ENCODE measurements at regions not wholly inside any gene's neighbourhood (a gene's known extent, or its start where the extent isn't known, plus 50 kb on each side); places are given as distances from the start of the nearest gene placed in this dataset.

DNA sequence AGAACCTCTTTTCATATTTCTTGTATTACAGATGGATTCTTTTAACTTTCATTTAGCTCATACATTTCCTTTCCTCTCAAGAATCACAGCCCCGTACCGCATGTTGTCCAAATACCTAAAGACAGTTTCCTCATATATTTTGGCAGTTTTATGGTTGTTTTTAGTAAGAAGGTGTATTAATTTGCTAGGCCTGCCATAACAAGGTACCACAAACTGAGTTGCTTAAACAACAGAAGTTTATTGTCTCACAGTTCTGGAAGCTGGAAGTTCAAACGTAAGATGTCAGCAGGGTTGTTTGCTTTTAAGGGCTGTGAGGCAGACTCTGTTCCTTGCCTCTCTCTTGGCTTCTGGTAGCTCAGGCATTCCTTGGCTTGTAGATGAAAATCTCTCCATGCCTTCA lies 343.2 kb upstream of the TNP1 start:
- Histone ChIP-seq H3K4me1 (no peaks in the 10 kb centered on the region), H3K27ac (no peak overlapping the region), H3K9me3 (no peaks in the 10 kb centered on the region), H3K27me3 (no peaks in the 10 kb centered on the region), H3K36me3 (ENCODE audit: low read depth, missing control alignments) (no peaks in the 10 kb centered on the region), H3K4me3 (no peak overlapping the region)
- intact Hi-C loops (cut with DNase I; ENCODE audit: low total_unique reads), result no loop called here
- TF ChIP-seq, protein P1, sequence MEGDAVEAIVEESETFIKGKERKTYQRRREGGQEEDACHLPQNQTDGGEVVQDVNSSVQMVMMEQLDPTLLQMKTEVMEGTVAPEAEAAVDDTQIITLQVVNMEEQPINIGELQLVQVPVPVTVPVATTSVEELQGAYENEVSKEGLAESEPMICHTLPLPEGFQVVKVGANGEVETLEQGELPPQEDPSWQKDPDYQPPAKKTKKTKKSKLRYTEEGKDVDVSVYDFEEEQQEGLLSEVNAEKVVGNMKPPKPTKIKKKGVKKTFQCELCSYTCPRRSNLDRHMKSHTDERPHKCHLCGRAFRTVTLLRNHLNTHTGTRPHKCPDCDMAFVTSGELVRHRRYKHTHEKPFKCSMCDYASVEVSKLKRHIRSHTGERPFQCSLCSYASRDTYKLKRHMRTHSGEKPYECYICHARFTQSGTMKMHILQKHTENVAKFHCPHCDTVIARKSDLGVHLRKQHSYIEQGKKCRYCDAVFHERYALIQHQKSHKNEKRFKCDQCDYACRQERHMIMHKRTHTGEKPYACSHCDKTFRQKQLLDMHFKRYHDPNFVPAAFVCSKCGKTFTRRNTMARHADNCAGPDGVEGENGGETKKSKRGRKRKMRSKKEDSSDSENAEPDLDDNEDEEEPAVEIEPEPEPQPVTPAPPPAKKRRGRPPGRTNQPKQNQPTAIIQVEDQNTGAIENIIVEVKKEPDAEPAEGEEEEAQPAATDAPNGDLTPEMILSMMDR (IDR thresholded peaks at IDR 0.05), result no peak
- no peak for TF ChIP-seq POLR2A (IDR thresholded peaks at IDR 0.05)
- DNase-seq, result no peak
- 93% methylated on average over 3 of the region's 3 CpGs for WGBS, 2 donors

DNA sequence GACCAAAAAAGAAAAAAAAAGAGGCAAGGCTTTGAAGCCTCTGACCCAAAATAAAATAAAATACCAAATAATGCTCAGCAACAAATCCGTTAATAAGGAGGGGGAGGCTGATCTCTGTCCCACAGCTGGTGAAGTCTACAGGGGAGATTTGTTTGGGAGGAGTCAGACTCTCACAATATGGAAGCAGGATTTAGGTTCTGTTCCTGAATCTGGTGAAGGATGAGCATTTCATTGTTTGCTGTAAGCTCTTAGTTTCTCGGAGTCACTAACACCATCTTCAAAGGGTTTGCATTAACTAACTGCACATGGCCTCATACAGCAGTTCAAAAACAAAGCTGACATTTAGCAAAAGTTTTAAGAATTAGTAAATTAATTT lies 339.4 kb upstream of the TNP1 start:
- WGBS, 2 donors, result 84 to 87% methylated on average over 2 of the region's 2 CpGs

DNA sequence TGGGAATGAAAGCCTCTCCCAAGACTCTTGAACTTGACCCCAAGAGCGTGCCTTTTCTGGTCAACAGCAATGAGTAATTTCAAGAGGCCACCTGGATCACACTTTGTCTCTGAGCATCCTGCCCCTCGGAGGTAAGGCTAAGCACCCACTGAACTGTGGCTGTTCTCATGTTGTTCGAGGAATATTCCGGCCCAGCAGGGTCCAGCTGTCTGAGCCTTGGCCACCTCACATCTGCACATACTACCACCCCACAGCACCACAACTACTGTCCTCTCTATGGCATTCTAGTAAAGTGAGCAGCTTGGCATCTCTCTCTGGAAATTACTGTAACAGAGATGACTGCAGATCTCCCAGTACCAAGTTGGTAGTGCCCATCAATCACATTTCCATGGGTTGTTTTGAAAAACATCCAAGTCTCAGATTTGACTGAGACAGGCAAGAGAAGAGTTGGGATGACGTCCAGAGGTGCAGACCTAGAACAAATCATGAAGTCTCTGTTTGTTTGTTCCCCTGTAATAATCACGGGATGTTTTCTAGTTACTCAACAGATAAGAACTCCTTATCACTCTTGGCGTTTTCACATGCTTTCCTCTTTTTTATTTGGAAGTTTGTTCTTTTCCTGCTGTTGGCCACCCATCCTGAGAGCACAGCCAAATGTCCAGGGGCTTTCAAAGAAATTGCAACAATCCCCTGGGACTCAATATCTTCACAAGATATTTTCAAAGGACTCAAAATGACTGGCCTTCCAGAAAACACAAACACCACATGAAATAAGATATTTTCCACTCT lies 336.0 kb upstream of the TNP1 start:
- 46 to 51% methylated on average over 7 of the region's 7 CpGs for WGBS, 2 donors
- Histone ChIP-seq H3K36me3 (ENCODE audit: low read depth, missing control alignments) (no peaks in the 10 kb centered on the region), H3K4me1 (peaks cover 8% of the 10 kb centered on the region), H3K4me3 (no peak overlapping the region), H3K9me3 (no peaks in the 10 kb centered on the region), H3K27ac (peak overlapping the region in 1 of 2 donors; percentile 3), H3K27me3 (no peaks in the 10 kb centered on the region)
- no peak for TF ChIP-seq POLR2A (IDR thresholded peaks at IDR 0.05)
- TF ChIP-seq, protein P1 (IDR thresholded peaks at IDR 0.05), result no peak
- peak; percentile 34 for DNase-seq
- intact Hi-C loops (cut with DNase I; ENCODE audit: low total_unique reads), result no loop called here

More for the DNA sequence above, 339.4 kb upstream of the TNP1 start:
- no peak for TF ChIP-seq POLR2A (IDR thresholded peaks at IDR 0.05)
- TF ChIP-seq, protein P1 (IDR thresholded peaks at IDR 0.05), result no peak
- intact Hi-C loops (cut with DNase I; ENCODE audit: low total_unique reads), result no loop called here
- H3K27ac ChIP-seq, result no peak overlapping the region
- H3K4me3 ChIP-seq, result no peak overlapping the region
- H3K27me3 ChIP-seq, result no peaks in the 10 kb centered on the region
- H3K9me3 ChIP-seq, result no peaks in the 10 kb centered on the region
- no peak for DNase-seq
- peaks cover 8% of the 10 kb centered on the region for H3K4me1 ChIP-seq
- no peaks in the 10 kb centered on the region for H3K36me3 ChIP-seq (ENCODE audit: low read depth, missing control alignments)

DNA sequence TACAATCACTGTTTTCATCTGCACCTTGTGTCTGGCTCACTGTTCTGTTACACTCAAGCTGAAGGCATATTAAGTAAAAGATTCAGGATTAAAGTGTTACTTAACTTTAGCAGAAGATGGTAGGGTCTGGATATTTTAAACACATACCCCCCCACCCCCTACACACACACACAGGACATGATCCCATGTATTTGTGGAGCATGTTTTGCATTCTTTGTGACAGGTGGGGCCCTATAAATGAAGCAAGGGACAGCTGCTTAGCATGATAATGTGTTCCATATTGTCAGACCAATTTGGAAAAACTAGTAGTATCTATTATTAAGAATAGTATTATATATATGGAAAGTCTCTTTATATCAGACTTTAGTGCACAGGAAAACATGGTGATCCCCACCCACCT lies 335.2 kb upstream of the TNP1 start:
- no peaks in the 10 kb centered on the region for H3K9me3 ChIP-seq
- H3K4me1 ChIP-seq, result peaks cover 8% of the 10 kb centered on the region
- no peak for DNase-seq
- H3K36me3 ChIP-seq (ENCODE audit: low read depth, missing control alignments), result no peaks in the 10 kb centered on the region
- intact Hi-C loops (cut with DNase I; ENCODE audit: low total_unique reads), result no loop called here
- H3K27me3 ChIP-seq, result no peaks in the 10 kb centered on the region
- no peak overlapping the region for H3K27ac ChIP-seq
- no peak overlapping the region for H3K4me3 ChIP-seq
- TF ChIP-seq, protein P1 (IDR thresholded peaks at IDR 0.05), result no peak
- no peak for TF ChIP-seq POLR2A (IDR thresholded peaks at IDR 0.05)

Data from testis (tissue), 2 donors.